ENCODE measurements at regions not wholly inside any gene's neighbourhood (a gene's known extent, or its start where the extent isn't known, plus 50 kb on each side); places are given as distances from the start of the nearest gene placed in this dataset.

- TF ChIP-seq CTCF (conservative IDR thresholded peaks at IDR 0.05; ENCODE audit: low read depth, low read length) (no peak), RFX5 (IDR thresholded peaks at IDR 0.05; ENCODE audit: low read depth, low read length) (no peak), RCOR1 (IDR thresholded peaks at IDR 0.05; ENCODE audit: insufficient replicate concordance, low read length) (no peak), CEBPB (IDR thresholded peaks at IDR 0.05; ENCODE audit: low read depth, low read length) (no peak), POLR2A (IDR thresholded peaks at IDR 0.05; ENCODE audit: low read depth, low read length) (no peak), MAFK (IDR thresholded peaks at IDR 0.05; ENCODE audit: low read depth, low read length) (no peak), CHD1 (IDR thresholded peaks at IDR 0.05; ENCODE audit: low read depth, low read length) (no peak), USF2 (IDR thresholded peaks at IDR 0.05; ENCODE audit: low read depth, low read length) (no peak), BHLHE40 (IDR thresholded peaks at IDR 0.05; ENCODE audit: low read depth, low read length) (no peak), SMC3 (IDR thresholded peaks at IDR 0.05; ENCODE audit: low read depth, low read length) (no peak), MAZ (IDR thresholded peaks at IDR 0.05; ENCODE audit: borderline replicate concordance, low read depth, low read length) (no peak), MXI1 (IDR thresholded peaks at IDR 0.05; ENCODE audit: borderline replicate concordance, low read depth, low read length) (no peak), RAD21 (IDR thresholded peaks at IDR 0.05; ENCODE audit: low read length) (no peak)
Observed at GRCh38 chr15:96807361-96807760, 476.9 kb downstream of the NR2F2 start.

All from IMR-90 (cell line).